ENCODE measurements at regions not wholly inside any gene's neighbourhood (a gene's known extent, or its start where the extent isn't known, plus 50 kb on each side); places are given as distances from the start of the nearest gene placed in this dataset.

DNA sequence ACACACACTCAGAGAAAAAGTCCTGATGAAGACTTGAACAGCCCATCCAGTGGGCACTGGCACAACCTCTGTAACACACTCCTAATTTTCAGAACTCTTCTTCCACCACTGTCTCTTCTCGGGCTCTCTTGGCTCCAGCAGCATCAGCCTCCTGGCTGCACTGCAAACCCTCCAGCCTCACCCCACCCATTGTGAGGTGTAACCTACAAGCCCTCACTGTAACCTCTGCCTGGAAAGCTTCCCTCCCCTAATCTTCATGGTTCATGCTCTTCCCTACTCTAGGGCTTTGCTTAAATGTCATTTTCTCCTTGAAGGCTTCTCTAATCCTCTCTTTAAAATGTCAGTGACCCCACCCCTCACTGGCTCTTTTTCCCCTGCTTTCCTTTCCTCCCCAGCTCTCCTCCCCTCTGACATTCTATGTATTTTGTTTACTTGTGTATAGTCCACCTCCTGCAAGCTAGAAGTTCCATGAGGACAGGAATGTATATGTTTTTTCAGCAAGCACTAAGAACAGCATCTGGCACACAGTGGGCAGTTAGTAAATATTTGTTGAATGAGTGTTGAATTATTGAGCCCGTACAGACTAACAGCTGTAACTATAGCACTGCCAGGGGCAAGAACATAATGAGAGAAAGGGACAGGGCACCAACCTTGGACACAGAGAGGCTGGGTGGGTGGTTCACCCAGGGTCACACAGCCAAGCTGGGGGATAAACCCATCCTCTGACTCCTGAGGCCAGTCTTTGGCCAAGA lies 76.4 kb downstream of the ESM1 start:
- H3K4me2 ChIP-seq (ENCODE audit: low read depth, low read length, poor library complexity, severe bottlenecking), result no peak overlapping the region
- no peak overlapping the region for H2AFZ ChIP-seq (ENCODE audit: low read length)
- no peaks in the 10 kb centered on the region for H3F3A ChIP-seq (ENCODE audit: low read depth)

DNA sequence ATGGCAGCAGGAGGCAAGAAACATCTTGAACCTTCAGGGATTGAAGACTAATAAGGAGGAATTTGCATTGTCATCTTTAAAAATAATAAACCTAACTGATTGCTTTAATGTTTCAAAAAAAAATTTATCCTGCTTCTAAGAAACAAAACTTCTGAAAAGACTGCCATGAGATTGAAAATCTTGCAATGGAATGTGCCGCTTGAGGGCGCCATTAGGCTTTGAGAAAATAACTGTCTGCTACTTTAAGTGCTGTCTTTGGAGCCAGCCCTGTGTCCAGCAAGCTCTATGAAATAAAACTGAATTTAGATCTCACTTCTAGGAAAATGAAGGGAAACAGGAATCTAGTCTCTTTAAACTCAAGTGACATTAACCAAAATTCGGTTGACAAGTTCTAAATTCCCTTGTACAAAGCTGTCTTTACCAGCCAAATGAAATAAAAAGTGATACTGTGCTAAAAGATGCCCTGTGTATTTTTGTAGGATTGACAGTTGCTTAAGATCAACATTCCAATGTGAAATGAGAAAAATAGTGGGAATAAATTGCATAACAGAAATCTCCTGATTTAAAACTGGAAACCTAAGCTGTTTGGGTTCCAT lies 79.4 kb downstream of the ESM1 start:
- peaks cover 26% of the 10 kb centered on the region for H3K4me1 ChIP-seq (ENCODE audit: insufficient read depth, low read length, poor library complexity, severe bottlenecking)
- no peak for TF ChIP-seq EZH2phosphoT487 (IDR thresholded peaks at IDR 0.05; ENCODE audit: borderline replicate concordance)
- TF ChIP-seq, protein P1, sequence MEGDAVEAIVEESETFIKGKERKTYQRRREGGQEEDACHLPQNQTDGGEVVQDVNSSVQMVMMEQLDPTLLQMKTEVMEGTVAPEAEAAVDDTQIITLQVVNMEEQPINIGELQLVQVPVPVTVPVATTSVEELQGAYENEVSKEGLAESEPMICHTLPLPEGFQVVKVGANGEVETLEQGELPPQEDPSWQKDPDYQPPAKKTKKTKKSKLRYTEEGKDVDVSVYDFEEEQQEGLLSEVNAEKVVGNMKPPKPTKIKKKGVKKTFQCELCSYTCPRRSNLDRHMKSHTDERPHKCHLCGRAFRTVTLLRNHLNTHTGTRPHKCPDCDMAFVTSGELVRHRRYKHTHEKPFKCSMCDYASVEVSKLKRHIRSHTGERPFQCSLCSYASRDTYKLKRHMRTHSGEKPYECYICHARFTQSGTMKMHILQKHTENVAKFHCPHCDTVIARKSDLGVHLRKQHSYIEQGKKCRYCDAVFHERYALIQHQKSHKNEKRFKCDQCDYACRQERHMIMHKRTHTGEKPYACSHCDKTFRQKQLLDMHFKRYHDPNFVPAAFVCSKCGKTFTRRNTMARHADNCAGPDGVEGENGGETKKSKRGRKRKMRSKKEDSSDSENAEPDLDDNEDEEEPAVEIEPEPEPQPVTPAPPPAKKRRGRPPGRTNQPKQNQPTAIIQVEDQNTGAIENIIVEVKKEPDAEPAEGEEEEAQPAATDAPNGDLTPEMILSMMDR (conservative IDR thresholded peaks at IDR 0.05; ENCODE audit: low read length), result peak; percentile 90
- no peaks in the 10 kb centered on the region for H4K20me1 ChIP-seq (ENCODE audit: insufficient read depth, low read length, poor library complexity, severe bottlenecking)

More for the DNA sequence above, 76.4 kb downstream of the ESM1 start:
- Histone ChIP-seq H3K9me2 (replicated peaks; ENCODE audit: low read depth, low read length) (no peaks in the 10 kb centered on the region), H3K36me3 (ENCODE audit: insufficient read depth, low read length) (no peaks in the 10 kb centered on the region), H3K9ac (ENCODE audit: low read depth, low read length, poor library complexity, severe bottlenecking) (no peak overlapping the region), H4K20me1 (ENCODE audit: insufficient read depth, low read length, poor library complexity, severe bottlenecking) (no peaks in the 10 kb centered on the region), H3K27me3 (ENCODE audit: insufficient read depth, low read length, poor library complexity, severe bottlenecking) (no peaks in the 10 kb centered on the region), H3K4me1 (ENCODE audit: insufficient read depth, low read length, poor library complexity, severe bottlenecking) (peaks cover 3% of the 10 kb centered on the region), H3K79me2 (ENCODE audit: insufficient read depth, low read length) (no peaks in the 10 kb centered on the region), H3K4me3 (ENCODE audit: low read length, poor library complexity, severe bottlenecking) (no peak overlapping the region), H3K9me3 (ENCODE audit: insufficient read depth, low read depth, low read length) (no peaks in the 10 kb centered on the region)
- TF ChIP-seq EZH2phosphoT487 (IDR thresholded peaks at IDR 0.05; ENCODE audit: borderline replicate concordance), result no peak
- TF ChIP-seq, protein P1 (conservative IDR thresholded peaks at IDR 0.05; ENCODE audit: low read length), result no peak

DNA sequence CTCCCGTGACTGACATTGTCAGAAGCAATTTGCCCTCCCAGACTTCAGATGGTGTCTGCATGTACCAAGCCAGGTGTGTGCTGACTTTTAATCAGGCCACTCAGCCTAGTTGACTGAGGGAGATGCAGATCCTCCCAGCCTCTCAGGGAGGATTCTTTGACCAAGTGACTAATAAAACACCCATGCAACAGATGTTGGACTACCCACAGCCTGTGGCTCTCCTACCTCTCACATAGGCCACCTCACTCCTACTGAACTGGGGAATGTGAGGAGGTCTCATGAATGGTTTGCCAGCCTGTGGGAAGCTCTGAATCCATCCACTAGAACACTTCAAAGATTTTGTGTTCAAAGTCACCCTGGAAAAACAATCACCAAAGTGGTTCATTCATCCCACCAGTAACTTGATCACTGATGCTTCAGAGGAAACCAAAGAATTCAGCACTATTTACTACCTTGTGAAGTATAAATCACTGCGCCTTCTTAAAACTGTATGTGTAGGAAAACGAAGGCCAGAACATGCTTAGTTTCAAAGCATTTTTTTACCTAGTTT lies 80.1 kb downstream of the ESM1 start:
- no peak overlapping the region for H3K4me2 ChIP-seq (ENCODE audit: low read depth, low read length, poor library complexity, severe bottlenecking)
- H3K9me3 ChIP-seq (ENCODE audit: insufficient read depth, low read depth, low read length), result no peaks in the 10 kb centered on the region
- peaks cover 26% of the 10 kb centered on the region for H3K4me1 ChIP-seq (ENCODE audit: insufficient read depth, low read length, poor library complexity, severe bottlenecking)
- H3K79me2 ChIP-seq (ENCODE audit: insufficient read depth, low read length), result no peaks in the 10 kb centered on the region
- no peaks in the 10 kb centered on the region for H4K20me1 ChIP-seq (ENCODE audit: insufficient read depth, low read length, poor library complexity, severe bottlenecking)
- no peak overlapping the region for H3K4me3 ChIP-seq (ENCODE audit: low read length, poor library complexity, severe bottlenecking)
- H3K27me3 ChIP-seq (ENCODE audit: insufficient read depth, low read length, poor library complexity, severe bottlenecking), result no peaks in the 10 kb centered on the region
- 0 out of 2 replicates have a peak, but pooled peaks cover 3% of the 10 kb centered on the region for H3F3A ChIP-seq (ENCODE audit: low read depth)
- H3K9me2 ChIP-seq (replicated peaks; ENCODE audit: low read depth, low read length), result no peaks in the 10 kb centered on the region
- H3K36me3 ChIP-seq (ENCODE audit: insufficient read depth, low read length), result no peaks in the 10 kb centered on the region
- no peak overlapping the region for H2AFZ ChIP-seq (ENCODE audit: low read length)
- no peak overlapping the region for H3K9ac ChIP-seq (ENCODE audit: low read depth, low read length, poor library complexity, severe bottlenecking)
- TF ChIP-seq, protein P1 (conservative IDR thresholded peaks at IDR 0.05; ENCODE audit: low read length), result no peak
- no peak for TF ChIP-seq EZH2phosphoT487 (IDR thresholded peaks at IDR 0.05; ENCODE audit: borderline replicate concordance)

More for the DNA sequence above, 79.4 kb downstream of the ESM1 start:
- Histone ChIP-seq H2AFZ (ENCODE audit: low read length) (no peak overlapping the region), H3K4me3 (ENCODE audit: low read length, poor library complexity, severe bottlenecking) (no peak overlapping the region), H3K9me3 (ENCODE audit: insufficient read depth, low read depth, low read length) (no peaks in the 10 kb centered on the region), H3K9ac (ENCODE audit: low read depth, low read length, poor library complexity, severe bottlenecking) (no peak overlapping the region), H3K9me2 (replicated peaks; ENCODE audit: low read depth, low read length) (no peaks in the 10 kb centered on the region), H3K79me2 (ENCODE audit: insufficient read depth, low read length) (no peaks in the 10 kb centered on the region), H3K36me3 (ENCODE audit: insufficient read depth, low read length) (no peaks in the 10 kb centered on the region), H3F3A (ENCODE audit: low read depth) (0 out of 2 replicates have a peak, but pooled peaks cover 3% of the 10 kb centered on the region), H3K4me2 (ENCODE audit: low read depth, low read length, poor library complexity, severe bottlenecking) (no peak overlapping the region), H3K27me3 (ENCODE audit: insufficient read depth, low read length, poor library complexity, severe bottlenecking) (no peaks in the 10 kb centered on the region)

Measured in Loucy (cell line).